ENCODE measurements at regions not wholly inside any gene's neighbourhood (a gene's known extent, or its start where the extent isn't known, plus 50 kb on each side); places are given as distances from the start of the nearest gene placed in this dataset.
"Not testable (repeated sequence)": the region's sequence is repeated elsewhere in the genome, so short reads cannot be mapped to it uniquely, and the experiment has no call there.

GRCh38 chr7:81484261-81484660, 285.6 kb downstream of the HGF start:
- TF ChIP-seq CTCF (IDR thresholded peaks at IDR 0.05; ENCODE audit: insufficient read depth, low read length): no peak
- DNase-seq (ENCODE audit: low read depth): peak; percentile 93
- no peak overlapping the region for H3K4me3 ChIP-seq (ENCODE audit: low read depth, low read length)

GRCh38 chr7:81482600-81483186, 287.2 kb downstream of the HGF start:
- TF ChIP-seq CTCF (IDR thresholded peaks at IDR 0.05; ENCODE audit: insufficient read depth, low read length): peak; percentile 48
- DNase-seq (ENCODE audit: low read depth): peak; percentile 74
- H3K4me3 ChIP-seq (ENCODE audit: low read depth, low read length): no peak overlapping the region

DNA sequence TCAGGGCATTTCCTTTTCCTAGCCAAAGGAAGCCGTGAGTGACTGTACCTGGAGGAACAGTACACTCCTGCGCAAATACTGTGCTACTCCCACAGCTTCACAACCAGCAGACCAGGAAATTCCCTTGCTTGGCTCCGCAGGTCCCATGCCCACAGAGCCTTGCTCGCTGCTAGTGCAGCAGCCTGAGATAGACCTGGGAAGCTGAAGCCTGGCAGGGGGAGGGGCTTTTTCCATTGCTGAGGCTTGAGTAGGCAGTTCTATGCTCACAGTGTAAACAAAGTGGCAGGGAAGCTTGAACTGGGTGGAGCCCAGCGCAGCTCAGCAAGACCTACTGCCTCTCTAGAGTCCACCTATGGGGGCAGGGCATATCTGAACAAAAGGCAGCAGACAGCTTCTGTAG, 291.2 kb downstream of the HGF start:
- TF ChIP-seq CTCF (IDR thresholded peaks at IDR 0.05; ENCODE audit: insufficient read depth, low read length): no peak
- H3K4me3 ChIP-seq (ENCODE audit: low read depth, low read length): no peak overlapping the region
- DNase-seq (ENCODE audit: low read depth): no peak

DNA sequence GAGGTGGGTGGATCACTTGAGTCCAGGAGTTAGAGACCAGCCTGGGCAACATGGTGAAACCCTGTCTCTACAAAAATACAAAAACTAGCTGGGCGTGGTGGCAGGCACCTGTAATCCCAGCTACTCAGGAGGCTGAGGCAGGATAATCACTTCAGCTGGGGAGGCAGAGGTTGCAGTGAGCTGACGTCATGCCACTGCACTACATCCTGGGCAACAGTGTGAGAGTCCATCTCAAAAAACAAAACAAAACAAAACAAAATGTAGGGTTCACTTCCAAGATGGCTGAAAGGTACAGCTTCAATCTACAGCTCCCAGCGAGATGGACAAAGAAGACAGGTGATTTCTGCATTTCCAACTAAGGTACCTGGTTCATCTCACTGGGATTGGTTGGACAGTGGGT, 291.6 kb downstream of the HGF start:
- DNase-seq (ENCODE audit: low read depth); H3K4me3 ChIP-seq (ENCODE audit: low read depth, low read length): not testable (repeated sequence)

DNA sequence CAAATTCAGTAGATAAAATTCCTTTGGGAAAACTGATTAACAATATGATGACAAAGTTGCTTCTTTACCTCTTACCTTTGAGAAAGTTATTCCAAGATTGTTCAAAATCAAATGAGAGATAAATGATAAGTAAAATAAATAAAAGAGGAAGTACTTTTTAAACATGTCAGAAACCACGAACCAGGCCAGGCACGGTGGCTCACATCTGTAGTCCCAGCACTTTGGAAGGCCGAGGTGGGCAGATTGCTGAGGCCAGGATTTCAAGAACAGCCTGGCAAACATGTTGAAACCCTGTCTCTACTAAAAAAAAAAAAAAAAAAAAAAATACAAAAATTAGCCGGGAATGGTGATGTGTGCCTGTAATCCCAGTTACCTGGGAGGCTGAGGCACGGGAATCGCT, 296.6 kb downstream of the HGF start:
- no peak for DNase-seq (ENCODE audit: low read depth)
- H3K4me3 ChIP-seq (ENCODE audit: low read depth, low read length): no peak overlapping the region
- TF ChIP-seq CTCF (IDR thresholded peaks at IDR 0.05; ENCODE audit: insufficient read depth, low read length): no peak

DNA sequence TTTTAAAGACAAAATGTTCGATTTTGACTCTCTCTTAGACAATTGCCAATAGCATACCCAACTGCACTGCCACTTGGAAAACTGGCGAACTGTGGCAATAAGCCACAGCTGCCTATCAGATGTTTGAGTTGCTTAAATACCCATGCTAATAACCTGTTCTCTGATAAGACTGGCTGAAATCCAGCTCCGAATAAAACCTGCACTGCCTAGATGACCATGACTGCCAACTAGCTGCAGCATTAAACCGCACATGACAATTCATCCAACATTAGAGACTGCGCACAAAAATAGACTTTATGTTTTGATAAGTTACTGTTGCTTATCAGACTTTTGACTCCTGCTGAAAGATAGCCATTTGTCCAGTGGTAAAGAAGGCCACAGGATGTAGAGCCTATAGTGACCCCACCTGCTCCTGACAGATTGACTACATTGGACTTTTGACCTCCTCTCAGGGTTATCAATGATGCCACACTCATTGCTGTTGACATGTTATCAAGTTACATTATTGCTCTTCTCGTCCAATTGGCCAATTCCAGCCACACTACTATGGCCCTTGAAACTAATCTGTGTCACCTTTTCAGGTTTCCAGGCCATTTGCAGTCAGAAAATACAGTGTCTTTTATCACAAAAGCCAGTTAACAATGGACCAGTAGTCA, 299.0 kb downstream of the HGF start:
- no peak for DNase-seq (ENCODE audit: low read depth)
- no peak for TF ChIP-seq CTCF (IDR thresholded peaks at IDR 0.05; ENCODE audit: insufficient read depth, low read length)
- H3K4me3 ChIP-seq (ENCODE audit: low read depth, low read length): no peak overlapping the region

DNA sequence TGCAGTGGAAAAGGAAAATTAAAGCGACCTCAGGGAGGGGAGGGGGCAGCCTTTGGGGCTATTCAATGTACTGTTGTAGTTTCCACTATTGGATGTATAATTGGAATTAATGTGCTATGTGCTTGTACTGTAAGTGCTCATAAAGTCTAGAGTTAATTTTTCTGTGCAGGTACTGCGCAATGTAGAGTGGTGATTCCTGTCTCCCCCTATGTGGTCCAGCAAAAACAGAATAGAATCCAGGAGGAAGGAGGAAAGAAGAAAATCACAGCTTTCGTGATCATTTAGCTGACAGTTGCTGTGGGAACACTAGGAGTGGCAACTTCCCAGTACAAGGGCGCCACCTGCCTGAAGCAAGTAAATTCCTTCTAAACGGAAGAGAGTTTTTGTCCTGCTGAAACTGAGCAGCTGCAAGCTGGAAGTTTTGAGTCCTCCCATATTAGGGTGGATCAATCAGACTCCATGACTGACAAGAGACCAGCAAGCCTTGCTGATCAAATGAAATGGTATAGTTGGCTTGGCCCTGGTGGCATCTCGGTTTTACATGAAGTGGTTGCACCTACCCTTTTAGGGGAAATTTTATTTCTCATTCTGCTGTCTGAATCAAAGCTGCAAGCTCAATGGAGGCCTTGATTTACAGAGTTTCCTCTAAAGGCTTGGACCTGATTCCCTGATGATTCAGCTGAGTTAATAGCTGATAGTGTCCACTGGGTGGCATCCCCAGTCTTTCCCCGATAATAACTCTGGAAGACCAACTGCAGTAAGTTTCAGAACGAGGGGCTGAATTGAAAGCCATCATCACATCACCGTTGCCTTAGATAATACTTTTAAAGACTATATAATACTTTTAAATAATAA, 299.8 kb downstream of the HGF start:
- peak; percentile 83 for DNase-seq (ENCODE audit: low read depth)
- peak; percentile 82 for TF ChIP-seq CTCF (IDR thresholded peaks at IDR 0.05; ENCODE audit: insufficient read depth, low read length)

More for the DNA sequence above, 299.8 kb downstream of the HGF start:
- no peak overlapping the region for H3K4me3 ChIP-seq (ENCODE audit: low read depth, low read length)
